ENCODE measurements at regions not wholly inside any gene's neighbourhood (a gene's known extent, or its start where the extent isn't known, plus 50 kb on each side); places are given as distances from the start of the nearest gene placed in this dataset.

DNA sequence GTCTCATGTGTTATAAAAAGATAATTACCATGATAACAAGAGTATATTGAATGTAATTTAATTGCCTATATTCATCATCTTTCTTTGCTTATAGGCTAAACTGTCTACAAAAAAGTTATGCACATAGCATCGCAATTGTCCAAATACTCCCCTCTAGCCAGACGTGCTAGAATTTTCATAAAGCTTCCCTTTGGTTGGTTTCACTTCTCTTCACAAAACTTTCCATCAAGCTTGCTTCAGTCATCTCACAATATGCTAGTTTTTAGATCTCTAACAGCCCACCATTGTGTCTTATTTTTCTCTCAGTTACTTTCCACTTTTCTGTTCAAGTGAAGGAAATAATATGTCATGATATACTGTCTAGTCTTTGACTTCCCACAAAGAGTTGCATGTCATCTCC is 448.3 kb upstream of the SPANXN1 start:
- DNase-seq = no peak

DNA sequence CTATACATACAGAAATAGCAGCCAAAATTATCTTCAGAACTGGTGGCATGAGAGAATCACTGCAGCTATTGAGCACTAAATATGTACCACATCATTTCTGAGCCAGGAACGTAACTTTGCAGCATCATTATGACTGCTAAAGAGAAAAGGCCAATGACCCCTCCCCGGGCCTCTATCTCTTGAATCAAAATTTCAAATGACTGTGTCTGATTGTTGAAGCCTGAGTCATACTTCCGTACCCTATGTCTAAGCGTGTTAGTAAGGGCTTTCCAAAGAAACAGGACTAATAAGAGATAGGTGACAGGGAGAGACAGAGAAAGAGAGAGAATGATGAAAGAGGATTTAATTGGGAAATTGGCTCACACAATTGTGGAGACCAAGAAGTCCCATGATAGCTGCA is 445.5 kb upstream of the SPANXN1 start:
- DNase-seq = no peak

DNA sequence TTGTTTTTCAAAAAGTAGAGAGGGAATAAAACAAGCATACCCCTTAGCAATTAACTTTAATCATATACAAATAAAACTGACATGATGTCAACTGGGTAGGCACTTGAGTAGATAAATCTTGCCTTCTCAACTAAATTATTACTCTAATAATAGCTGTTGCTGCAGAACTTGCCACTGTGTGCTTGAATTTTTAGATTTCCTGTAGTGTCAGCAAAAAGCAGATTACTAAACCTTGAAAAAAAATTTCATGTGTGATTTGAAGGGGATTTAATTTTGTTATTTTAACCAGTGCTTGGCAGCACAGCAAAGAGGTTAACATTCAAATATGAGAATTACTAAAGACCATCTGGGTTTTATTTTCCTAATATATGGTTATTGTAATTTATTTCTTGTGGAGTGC is 438.3 kb upstream of the SPANXN1 start:
- no peak for DNase-seq

DNA sequence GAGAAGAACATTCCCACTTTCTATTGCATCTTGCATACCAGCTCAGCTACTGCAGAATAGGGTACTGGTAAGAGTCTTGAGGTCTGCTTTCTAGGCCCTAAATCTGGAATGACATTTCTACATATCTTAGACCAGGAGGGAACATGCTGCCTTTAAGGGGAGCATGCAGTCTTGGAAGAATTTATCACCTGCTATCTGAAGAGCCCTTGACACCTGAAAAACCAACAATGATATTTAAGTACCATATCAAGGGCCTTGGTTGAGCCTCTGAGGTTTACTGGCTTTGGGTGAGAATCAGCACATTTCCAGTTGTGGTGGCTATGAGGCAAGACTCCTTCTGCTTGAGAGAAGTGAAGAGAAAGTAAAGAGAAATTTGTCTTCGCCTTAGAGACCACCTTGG is 436.8 kb upstream of the SPANXN1 start:
- DNase-seq = no peak

DNA sequence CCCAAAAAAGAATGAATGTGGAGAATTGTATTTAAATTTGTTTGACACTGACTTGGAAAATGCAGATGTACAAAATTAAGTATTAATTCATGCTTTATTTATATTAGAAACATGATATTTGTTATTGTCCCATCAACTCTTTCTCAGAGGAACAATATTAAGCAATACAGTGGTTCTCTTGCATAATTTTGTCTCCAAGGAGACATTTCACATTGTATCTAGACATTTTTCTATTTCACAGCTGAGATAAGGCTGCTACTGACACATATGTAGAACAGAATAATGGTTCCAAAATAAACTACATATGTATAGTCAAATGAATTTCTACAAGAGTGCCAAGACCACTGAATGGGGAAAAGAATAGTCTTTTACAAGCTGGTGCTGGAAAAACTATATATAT is 427.9 kb upstream of the SPANXN1 start:
- no peak for DNase-seq

DNA sequence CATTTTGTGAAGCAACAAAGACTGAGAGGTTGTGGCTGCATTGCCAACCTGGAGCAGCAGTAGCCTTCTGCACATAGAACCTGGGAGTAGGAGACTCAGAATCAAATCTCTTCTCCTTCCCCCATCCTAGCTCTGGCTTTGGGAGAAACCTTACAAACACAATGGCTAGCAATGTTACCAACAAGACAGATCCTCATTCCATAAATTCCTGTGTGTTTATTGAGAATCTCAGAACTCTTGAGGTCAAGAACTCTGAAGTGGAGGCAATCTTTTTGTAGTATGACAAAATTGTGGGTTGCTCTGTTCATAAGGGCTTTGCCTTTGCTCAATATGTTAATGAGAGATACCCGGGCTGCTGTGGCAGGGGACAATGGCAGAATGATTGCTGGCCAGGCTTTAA is 406.7 kb upstream of the SPANXN1 start:
- no peak for DNase-seq

DNA sequence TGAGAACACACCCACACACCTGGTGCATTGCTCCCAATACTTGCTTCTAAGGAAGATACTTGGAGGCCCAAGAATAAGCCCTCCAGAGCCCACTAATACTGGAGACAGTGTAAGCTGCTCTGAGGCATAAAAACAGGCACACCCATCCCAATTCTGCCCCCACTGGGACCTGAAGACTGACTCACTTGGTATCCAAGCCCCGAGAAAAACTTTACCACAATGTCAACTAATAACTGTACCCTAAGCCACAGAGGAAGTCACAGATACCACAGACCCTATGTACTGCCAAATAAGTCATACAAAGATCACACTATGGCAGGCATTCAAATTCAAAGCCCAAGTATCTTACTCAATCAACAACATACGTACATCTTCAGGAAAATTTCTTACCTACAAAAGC is 398.2 kb upstream of the SPANXN1 start:
- no peak for DNase-seq

DNA sequence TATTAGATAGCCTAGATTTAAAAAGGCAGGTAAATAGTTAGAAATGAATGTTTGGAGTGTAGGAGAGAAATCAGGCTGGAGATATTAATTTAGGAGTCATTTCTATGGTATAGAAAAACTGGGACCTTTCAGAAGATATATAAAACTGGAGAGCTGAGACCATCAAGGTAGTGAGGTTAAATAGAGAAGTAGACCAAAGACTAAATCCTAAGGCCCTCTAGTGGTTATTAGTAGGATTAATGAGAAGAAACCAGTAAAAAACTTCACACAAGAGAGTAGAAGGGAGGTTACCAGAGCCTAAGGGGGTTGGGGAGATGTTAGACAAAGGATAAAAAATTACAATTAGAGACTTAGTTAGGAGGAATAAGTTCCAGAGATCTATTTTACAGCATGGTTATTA is 351.0 kb upstream of the SPANXN1 start:
- DNase-seq = peak; percentile 23

DNA sequence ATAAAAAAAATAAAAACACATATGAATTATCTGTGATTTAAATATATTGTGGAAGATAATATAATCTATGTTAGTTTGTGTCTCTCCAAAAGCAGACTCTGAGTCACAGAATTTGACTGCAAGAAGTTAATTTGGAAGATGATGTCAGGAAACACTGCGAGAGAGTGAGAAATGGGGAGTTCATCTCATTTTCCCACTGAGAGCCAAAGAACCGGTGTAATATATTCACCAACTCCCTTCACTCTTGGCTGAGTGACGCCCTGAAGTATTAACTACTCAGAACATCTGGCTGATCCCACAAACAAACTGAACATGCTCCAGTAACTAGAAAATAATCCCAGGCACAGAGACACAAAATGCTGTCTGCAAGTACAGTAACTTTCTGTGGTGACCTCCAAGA is 345.8 kb upstream of the SPANXN1 start:
- no peak for DNase-seq

DNA sequence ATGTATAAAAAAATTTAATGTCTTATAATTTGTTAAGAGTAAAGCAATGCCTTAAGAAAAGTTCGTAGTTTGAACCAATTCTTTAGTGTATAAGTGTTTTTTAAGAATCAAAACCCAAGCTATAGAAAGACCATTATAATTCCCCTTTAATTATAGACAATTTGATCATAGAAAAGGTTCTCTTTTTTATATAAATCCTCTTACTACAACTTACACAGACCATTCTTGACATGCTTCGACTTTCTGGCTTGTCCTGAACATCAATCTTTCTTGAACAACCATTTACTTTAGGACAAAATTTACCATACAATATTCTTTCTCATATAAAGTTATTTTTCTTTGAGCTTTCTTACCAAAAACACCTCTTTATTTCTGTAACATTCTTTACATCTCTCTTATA is 330.5 kb upstream of the SPANXN1 start:
- no peak for DNase-seq

DNA sequence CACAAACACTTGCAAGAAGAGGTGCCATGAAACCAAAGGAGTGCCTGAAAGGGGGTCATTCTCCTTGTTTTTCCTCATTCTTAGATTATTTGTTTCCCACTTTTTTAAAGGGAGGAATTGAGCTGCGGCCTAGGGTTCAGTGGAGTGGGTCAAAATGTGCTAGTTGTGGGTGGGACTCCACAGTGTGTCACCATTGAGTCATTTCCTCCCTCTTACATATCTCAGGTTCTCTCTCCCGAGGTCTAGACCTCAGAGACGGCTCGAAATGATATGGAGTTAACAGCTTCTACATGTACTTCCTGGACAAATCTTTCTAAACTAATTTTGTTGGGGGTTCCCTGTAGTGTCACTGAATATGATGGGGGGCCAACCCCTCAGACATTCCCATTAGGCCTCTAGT is 328.4 kb upstream of the SPANXN1 start:
- DNase-seq = no peak

DNA sequence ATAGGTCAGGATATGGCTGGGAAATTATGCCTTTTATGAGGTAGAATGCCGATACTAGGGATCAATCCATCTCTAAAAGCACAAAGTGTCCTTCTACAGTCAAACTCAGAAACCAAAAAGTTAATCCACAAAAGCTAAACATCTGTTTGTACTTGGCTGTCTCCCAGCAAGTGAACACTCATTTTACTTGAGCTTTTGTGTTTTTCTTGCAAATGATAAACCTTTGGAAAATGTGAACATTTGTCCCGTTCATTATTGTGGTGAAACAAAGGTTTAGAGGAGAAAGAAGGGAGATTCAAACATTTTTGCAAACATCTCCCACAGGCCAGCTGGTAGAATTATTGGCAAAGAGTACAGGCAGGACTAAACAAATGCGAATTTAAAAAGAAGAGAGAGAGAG is 300.6 kb upstream of the SPANXN1 start:
- DNase-seq = no peak

Data from hematopoietic multipotent progenitor cell treated with erythropoietin and hydrocortisone succinate and interleukin-3 and kit ligand, for 4 days (in vitro differentiated cells).